CD1c-positive myeloid dendritic cell (primary cell): ENCODE measurements at regions not wholly inside any gene's neighbourhood (a gene's known extent, or its start where the extent isn't known, plus 50 kb on each side); places are given as distances from the start of the nearest gene placed in this dataset.
"Not testable (repeated sequence)": the region's sequence is repeated elsewhere in the genome, so short reads cannot be mapped to it uniquely, and the experiment has no call there.

ENCODE experiments used
- DNase-seq: peaks from one replicate; pipeline ENCODE4 v3.0.0-alpha.2; 2016; ENCODE audit errors: extremely low spot score

DNA sequence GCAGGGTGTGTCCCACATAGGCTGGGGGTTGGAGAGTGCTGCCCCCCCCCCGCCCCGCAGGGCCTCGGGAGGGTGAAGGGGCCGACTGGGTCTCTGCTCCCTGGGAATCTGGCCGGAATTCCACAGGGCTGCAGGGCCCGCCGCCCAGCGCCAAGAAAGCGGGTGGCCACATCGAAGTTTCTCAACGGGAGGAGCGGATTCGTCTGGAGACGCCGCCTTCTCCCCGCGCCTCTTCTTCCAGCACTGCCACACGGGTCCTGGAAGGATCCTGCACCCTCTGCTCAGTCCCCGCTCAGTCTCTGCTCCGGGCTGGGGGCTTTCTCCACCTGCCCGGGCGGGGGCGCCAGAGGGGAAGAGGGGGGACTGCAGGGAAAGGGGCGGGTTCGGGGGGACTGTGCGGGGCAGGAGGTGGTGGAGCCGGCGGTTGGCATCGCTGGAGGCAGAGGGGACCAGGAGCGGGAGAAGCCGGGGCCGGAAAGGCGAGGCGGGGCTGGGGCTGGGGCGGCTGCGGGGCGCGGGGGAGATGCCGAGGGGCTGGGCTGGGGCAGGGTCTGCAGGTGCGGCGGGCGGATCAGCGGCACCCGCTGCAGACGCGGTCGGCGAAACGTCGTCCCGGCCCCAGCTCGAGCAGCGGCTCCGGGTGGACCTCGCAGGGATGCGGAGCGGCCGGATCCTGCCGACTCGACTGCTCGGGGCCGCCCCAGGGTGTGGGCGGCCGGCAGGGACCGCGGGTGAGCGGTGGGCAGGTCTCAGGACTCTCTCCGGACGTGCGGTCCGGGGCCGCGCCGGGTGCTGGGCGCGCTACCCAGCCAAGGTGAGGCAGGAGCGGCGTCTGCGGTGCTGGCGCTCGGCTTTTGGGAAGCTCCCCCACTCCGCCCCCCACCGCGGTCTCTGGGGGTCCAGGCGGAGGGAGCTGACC lies 811.4 kb upstream of the TMEM132C start:
- DNase-seq, result no peak

DNA sequence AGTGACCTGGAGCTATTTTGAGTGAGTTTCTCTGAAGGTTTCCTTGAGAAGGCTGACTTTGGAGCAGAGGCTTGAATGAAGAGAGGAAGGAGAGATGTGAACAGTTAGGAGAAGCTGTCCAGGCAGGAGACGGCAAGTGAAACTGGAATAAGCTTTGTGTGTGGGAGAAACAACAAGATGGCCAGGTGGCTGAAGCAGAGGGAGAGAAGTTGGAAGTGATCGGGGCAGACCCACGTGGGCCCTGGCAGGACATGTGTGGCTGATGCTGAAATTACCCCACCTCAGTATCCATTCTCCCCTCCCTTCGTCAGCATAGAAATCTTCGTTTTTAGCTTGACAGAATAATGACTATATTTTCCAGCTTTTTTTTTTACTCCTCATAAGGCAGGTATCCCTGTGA lies 809.2 kb upstream of the TMEM132C start:
- DNase-seq, result no peak

- no peak for DNase-seq
Measured at GRCh38 chr12:127459166-127459565, 807.8 kb upstream of the TMEM132C start.

DNA sequence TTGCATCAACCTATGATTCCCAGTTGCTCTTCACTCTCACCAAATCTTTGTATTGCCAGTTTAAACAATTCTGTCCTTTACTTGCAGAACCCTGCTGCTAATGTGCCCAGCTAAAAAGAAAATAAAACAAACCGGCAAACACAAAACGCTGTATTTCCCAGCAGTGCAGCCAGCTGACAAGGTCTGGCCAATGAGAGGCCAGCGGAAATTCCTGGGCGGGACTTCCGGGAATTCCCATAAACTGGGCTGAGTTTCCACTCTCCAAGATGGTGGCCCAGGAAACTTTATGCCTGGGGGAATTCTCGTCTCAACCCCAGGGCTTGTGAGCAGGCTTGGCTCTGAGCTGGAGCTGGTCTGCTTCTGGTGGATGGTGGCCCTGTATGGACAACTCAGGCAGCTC lies 807.3 kb upstream of the TMEM132C start:
- DNase-seq, result no peak

GRCh38 chr12:127463237-127463636 lies 803.7 kb upstream of the TMEM132C start:
- DNase-seq, result no peak

- DNase-seq, result no peak
Measured at GRCh38 chr12:127469331-127469730, 797.6 kb upstream of the TMEM132C start.

DNA sequence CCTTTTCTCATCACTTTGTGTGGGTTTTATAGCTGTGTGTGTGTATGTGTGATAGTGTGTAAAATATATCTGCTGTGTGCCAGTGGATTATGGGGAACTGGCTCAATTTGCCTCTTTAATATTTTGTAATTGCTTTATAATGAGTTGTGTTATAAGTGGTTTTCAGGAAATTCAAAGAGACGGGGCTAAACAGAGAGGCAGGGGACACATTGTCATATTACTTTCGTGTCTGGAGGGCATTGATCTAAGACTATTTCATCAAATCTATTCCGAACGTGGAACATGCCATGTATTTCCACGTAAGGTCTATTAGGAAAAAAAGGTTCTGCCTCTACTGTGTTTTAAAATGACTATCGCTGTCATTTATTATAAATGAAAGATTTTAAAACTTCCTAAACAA lies 793.2 kb upstream of the TMEM132C start:
- DNase-seq, result no peak

GRCh38 chr12:127479256-127479655 lies 787.7 kb upstream of the TMEM132C start:
- DNase-seq, result no peak

DNA sequence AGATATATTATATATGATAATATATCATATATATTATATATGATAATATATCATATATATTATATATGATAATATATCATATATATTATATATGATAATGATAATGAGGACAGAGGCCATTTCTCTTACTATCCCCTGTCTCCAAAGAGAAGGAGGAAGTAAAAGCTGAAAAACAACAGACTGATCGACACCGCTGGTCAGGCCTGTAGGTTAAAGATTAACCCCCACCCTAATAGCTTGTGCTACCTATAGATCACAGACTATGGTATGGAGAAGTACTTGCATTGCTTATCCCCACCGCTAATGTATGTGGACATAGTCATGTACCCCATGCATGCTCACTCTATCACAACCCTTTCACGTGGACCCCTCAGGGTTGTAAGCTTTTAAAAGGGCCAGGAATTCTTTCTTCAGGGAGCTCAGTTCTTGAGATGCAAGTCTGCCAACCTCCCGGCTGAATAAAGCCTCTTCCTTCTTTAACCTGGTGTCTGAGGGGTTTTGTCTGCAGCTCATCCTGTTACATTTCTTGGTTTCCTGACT lies 786.1 kb upstream of the TMEM132C start:
- no peak for DNase-seq

DNA sequence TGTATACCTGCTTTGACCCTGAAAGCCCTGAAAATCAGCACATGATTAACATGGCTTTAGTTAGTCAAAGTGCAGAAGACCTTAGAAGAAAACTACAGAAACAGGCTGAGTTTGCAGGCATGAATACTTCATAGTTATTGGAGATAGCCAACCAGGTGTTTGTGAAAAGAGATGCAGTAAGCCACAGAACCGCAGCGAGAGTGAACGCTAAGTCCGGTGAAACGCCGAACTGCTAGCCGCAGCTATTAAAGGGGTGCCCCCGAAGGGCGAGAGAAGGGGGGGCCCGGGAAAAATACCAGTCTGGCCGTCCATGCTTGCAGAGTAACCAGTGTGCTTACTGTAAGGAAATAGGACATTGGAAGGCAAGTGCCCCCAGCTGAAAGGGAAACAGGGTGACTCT lies 784.0 kb upstream of the TMEM132C start:
- DNase-seq, result no peak

DNA sequence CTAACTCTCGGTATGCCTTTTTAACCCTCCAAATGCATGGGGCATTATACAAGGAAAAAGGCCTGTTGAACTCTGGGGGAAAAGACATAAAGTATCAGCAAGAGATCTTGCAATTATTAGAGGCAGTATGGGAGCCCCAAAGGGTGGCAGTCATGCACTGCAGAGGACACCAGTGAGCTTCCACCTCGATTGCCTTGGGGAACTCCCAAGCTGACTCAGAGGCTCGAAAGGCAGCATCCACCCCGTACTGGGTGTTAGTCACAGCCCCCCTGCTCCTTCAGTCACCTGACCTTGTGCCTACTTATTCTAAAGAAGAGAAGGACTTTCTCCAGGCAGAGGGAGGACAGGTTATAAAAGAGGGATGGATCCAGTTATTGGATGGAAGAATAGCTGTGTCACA lies 781.4 kb upstream of the TMEM132C start:
- no peak for DNase-seq

- DNase-seq, result no peak
Measured at GRCh38 chr12:127487031-127487430, 779.9 kb upstream of the TMEM132C start.

- DNase-seq, result no peak
Measured at GRCh38 chr12:127489061-127489460, 777.9 kb upstream of the TMEM132C start.

GRCh38 chr12:127494961-127495915 lies 771.7 kb upstream of the TMEM132C start:
- DNase-seq, result no peak

DNA sequence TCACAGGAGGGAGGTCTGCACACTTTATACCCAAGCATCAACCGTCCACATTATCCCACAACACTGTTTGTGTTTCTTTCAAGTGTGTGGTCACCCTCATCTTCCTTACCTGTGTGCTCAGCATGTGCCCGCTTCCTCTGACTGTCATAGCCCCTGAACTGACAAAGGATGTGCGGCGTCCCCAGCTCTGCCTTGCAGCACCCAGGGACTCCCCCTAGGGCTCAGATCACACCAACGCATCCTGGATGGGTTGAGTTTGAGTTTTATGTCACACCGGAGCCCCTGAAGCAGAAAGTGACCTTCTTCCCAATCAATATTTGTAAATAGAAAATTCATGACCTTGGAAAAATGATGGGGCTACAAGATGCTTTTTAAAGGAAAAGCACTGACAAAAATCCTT lies 770.7 kb upstream of the TMEM132C start:
- DNase-seq, result no peak

GRCh38 chr12:127500512-127501035 lies 766.4 kb upstream of the TMEM132C start:
- no peak for DNase-seq

GRCh38 chr12:127501916-127502315 lies 765.1 kb upstream of the TMEM132C start:
- no peak for DNase-seq

DNA sequence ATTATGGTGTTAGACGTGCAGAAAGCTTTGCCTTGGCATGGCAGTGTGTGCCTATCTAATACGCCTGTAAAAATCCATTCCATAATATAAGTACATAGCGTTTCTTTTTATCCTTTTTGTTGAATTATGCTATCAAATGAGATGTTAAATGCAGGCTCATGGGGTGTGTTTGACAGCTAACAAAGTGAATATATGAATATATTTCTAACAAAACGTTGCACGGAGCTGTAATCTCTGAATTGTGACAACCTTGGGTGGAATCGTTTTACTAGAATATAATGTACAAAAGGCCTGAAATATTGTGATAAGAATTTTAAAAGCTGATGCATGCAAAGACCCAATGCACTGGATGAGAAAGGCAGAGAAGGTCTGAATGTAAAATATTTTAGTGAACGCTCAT lies 763.7 kb upstream of the TMEM132C start:
- DNase-seq, result no peak

- DNase-seq, result not testable (repeated sequence)
Measured at GRCh38 chr12:127503996-127504395, 763.0 kb upstream of the TMEM132C start.

DNA sequence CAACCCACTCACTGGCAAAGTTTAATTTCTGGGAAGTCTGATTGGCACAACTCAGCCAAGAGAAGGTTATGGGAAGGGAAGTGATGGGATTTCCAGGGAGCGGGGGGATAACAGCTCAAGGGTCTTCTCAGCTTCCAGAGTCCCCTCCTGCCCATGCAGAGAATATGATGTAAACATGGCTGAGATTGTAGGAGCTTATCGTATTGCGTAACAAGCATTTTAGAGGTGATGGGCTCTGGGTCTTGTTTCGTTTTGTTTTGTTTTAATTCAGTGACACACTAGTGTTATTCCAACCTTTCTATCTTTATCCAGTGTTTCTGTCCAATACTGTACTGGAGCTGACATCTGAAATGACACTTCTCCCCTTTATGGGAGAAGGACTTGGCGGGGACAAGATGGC lies 762.1 kb upstream of the TMEM132C start:
- DNase-seq, result no peak

DNA sequence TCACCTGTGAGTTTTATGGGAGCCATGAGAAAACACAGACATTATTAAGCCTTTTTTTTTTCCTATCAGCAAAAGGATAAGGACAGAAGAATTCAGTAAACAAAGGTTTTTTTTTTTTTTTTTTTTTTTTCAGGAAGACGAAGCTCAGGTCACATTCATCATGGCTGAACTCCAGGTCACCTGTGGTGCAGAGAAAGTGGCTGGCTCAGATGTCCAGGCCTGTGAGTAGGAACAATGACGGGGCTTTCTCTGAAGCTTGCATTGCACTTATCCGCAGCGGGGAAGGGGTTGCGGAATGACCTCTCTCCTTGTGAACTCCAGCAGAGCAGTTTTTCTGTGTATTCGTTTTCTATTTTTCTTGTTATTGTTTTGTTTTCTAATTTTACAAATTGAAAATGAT lies 759.6 kb upstream of the TMEM132C start:
- DNase-seq, result no peak
